ENCODE measurements at regions not wholly inside any gene's neighbourhood (a gene's known extent, or its start where the extent isn't known, plus 50 kb on each side); places are given as distances from the start of the nearest gene placed in this dataset.

DNA sequence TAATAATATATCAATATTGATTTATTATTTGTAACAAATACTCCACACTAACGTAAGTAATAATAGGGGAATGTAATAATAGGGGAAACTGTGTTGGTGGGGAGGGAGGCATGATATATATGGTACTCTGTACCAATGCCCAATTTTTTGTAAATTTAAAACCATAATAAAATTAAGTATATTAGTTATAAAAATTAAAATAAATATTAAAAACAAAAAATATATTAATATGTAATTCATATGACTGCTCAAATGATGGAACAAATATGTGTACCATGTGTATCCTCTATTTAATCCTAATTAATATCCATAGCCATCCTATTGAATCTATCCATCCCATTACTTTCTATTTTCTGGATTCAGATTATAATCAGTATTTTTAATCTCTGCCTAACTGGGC lies 578.0 kb downstream of the KCNA4 start:
- Histone ChIP-seq H3K27me3 (ENCODE audit: insufficient read depth, low read length) (no peaks in the 10 kb centered on the region), H4K20me1 (ENCODE audit: insufficient read depth, low read length) (no peaks in the 10 kb centered on the region), H3K79me2 (ENCODE audit: insufficient read depth, low read length) (no peaks in the 10 kb centered on the region), H3K9ac (ENCODE audit: low read length) (no peak overlapping the region), H3K9me3 (ENCODE audit: insufficient read depth, low read depth, low read length) (no peaks in the 10 kb centered on the region), H3K4me3 (ENCODE audit: insufficient read depth, low read depth, low read length) (no peak overlapping the region), H3K27ac (ENCODE audit: low read depth, low read length) (no peak overlapping the region), H3K36me3 (ENCODE audit: insufficient read depth, low read length) (no peaks in the 10 kb centered on the region), H3K4me2 (ENCODE audit: low read length) (no peak overlapping the region), H2AFZ (ENCODE audit: low read depth, low read length) (no peak overlapping the region), H3K4me1 (ENCODE audit: insufficient read depth, low read length) (no peaks in the 10 kb centered on the region)
- Mint-ChIP-seq H3K27ac (ENCODE audit: unreplicated experiment) (no peak overlapping the region), H3K36me3 (ENCODE audit: low read depth, unreplicated experiment) (peaks cover 2% of the 10 kb centered on the region), H3K27me3 (ENCODE audit: low read depth, unreplicated experiment) (no peaks in the 10 kb centered on the region), H3K4me3 (ENCODE audit: unreplicated experiment) (no peak overlapping the region), H3K4me1 (ENCODE audit: low read depth, unreplicated experiment) (peaks cover 5% of the 10 kb centered on the region), H3K9me3 (ENCODE audit: unreplicated experiment) (peaks cover 2% of the 10 kb centered on the region)
- TF ChIP-seq EZH2 (IDR thresholded peaks at IDR 0.05; ENCODE audit: insufficient read depth, low read length) = no peak
- TF ChIP-seq, protein P1, sequence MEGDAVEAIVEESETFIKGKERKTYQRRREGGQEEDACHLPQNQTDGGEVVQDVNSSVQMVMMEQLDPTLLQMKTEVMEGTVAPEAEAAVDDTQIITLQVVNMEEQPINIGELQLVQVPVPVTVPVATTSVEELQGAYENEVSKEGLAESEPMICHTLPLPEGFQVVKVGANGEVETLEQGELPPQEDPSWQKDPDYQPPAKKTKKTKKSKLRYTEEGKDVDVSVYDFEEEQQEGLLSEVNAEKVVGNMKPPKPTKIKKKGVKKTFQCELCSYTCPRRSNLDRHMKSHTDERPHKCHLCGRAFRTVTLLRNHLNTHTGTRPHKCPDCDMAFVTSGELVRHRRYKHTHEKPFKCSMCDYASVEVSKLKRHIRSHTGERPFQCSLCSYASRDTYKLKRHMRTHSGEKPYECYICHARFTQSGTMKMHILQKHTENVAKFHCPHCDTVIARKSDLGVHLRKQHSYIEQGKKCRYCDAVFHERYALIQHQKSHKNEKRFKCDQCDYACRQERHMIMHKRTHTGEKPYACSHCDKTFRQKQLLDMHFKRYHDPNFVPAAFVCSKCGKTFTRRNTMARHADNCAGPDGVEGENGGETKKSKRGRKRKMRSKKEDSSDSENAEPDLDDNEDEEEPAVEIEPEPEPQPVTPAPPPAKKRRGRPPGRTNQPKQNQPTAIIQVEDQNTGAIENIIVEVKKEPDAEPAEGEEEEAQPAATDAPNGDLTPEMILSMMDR (IDR thresholded peaks at IDR 0.05; ENCODE audit: insufficient read depth, low read depth, low read length) = no peak
- DNase-seq (ENCODE audit: low read depth) (no peak), FAIRE-seq (no peak)

DNA sequence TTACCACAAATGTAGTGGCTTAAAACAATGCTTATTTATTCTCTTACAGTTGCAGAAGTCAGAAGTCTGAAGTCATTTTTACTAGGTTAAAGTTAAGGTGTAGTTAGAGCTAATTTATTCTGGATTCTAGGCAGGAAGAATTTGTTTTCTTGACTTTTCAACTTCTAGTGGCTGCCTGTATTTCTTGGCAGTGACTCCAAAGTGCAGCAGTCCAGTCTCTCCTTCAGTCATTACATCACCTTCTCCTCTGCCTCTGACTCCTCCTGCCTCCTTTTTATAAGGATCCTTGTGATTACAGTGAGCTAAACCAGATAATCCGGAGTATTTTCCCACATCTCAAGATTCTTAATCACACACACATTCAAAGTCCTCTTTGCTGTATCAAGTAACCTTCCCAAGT lies 581.4 kb downstream of the KCNA4 start:
- no peaks in the 10 kb centered on the region for H3K9me3 ChIP-seq (ENCODE audit: insufficient read depth, low read depth, low read length)
- H3K27ac Mint-ChIP-seq (ENCODE audit: unreplicated experiment) = no peak overlapping the region
- H2AFZ ChIP-seq (ENCODE audit: low read depth, low read length) = no peak overlapping the region
- H3K4me3 ChIP-seq (ENCODE audit: insufficient read depth, low read depth, low read length) = no peak overlapping the region
- no peak for FAIRE-seq
- H3K36me3 Mint-ChIP-seq (ENCODE audit: low read depth, unreplicated experiment) = no peaks in the 10 kb centered on the region
- no peak overlapping the region for H3K4me2 ChIP-seq (ENCODE audit: low read length)
- H3K27me3 Mint-ChIP-seq (ENCODE audit: low read depth, unreplicated experiment) = no peaks in the 10 kb centered on the region
- no peak for TF ChIP-seq EZH2 (IDR thresholded peaks at IDR 0.05; ENCODE audit: insufficient read depth, low read length)
- TF ChIP-seq, protein P1 (IDR thresholded peaks at IDR 0.05; ENCODE audit: insufficient read depth, low read depth, low read length) = no peak
- H3K4me3 Mint-ChIP-seq (ENCODE audit: unreplicated experiment) = no peak overlapping the region
- H4K20me1 ChIP-seq (ENCODE audit: insufficient read depth, low read length) = no peaks in the 10 kb centered on the region
- H3K27me3 ChIP-seq (ENCODE audit: insufficient read depth, low read length) = no peaks in the 10 kb centered on the region
- no peaks in the 10 kb centered on the region for H3K79me2 ChIP-seq (ENCODE audit: insufficient read depth, low read length)
- H3K36me3 ChIP-seq (ENCODE audit: insufficient read depth, low read length) = no peaks in the 10 kb centered on the region
- no peak overlapping the region for H3K9ac ChIP-seq (ENCODE audit: low read length)
- DNase-seq (ENCODE audit: low read depth) = peak; percentile 17
- no peak overlapping the region for H3K27ac ChIP-seq (ENCODE audit: low read depth, low read length)
- no peaks in the 10 kb centered on the region for H3K4me1 ChIP-seq (ENCODE audit: insufficient read depth, low read length)
- H3K4me1 Mint-ChIP-seq (ENCODE audit: low read depth, unreplicated experiment) = peaks cover 5% of the 10 kb centered on the region
- H3K9me3 Mint-ChIP-seq (ENCODE audit: unreplicated experiment) = no peaks in the 10 kb centered on the region

DNA sequence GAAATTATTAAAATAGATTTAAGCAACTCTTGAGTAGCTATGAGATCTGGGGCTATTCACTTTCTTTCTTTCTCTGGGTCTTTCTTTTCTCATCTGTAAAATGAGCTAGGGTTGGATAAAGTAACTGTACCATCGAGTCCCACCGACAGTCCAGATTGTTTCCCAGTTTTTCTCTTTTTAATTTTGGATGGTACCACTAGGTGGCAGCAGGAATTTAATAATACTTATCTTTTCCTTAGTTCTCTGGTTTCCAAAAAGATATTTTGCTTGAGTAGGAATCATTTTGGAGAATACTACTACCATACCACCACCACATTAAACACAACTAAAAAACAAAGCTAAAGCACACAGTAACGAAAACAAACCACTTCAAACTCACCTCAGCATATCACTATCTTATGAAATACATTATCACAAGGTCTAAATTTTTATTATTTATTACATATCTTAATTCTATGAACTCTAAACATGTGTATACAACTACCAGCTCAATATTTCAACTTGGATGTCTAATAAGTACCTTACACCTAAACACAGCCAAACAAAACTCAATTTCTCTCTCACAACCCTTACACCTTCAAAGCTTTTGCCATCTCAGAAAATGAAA lies 584.0 kb downstream of the KCNA4 start:
- Histone ChIP-seq H3K79me2 (ENCODE audit: insufficient read depth, low read length) (no peaks in the 10 kb centered on the region), H3K9ac (ENCODE audit: low read length) (no peak overlapping the region), H3K4me3 (ENCODE audit: insufficient read depth, low read depth, low read length) (no peak overlapping the region), H2AFZ (ENCODE audit: low read depth, low read length) (no peak overlapping the region), H3K27me3 (ENCODE audit: insufficient read depth, low read length) (no peaks in the 10 kb centered on the region), H3K36me3 (ENCODE audit: insufficient read depth, low read length) (no peaks in the 10 kb centered on the region), H3K27ac (ENCODE audit: low read depth, low read length) (no peak overlapping the region), H3K9me3 (ENCODE audit: insufficient read depth, low read depth, low read length) (no peaks in the 10 kb centered on the region), H3K4me2 (ENCODE audit: low read length) (no peak overlapping the region), H4K20me1 (ENCODE audit: insufficient read depth, low read length) (no peaks in the 10 kb centered on the region), H3K4me1 (ENCODE audit: insufficient read depth, low read length) (no peaks in the 10 kb centered on the region)
- no peak overlapping the region for H3K27ac Mint-ChIP-seq (ENCODE audit: unreplicated experiment)
- TF ChIP-seq, protein P1 (IDR thresholded peaks at IDR 0.05; ENCODE audit: insufficient read depth, low read depth, low read length) = peak; percentile 77
- TF ChIP-seq EZH2 (IDR thresholded peaks at IDR 0.05; ENCODE audit: insufficient read depth, low read length) = no peak
- no peaks in the 10 kb centered on the region for H3K27me3 Mint-ChIP-seq (ENCODE audit: low read depth, unreplicated experiment)
- H3K4me1 Mint-ChIP-seq (ENCODE audit: low read depth, unreplicated experiment) = peaks cover 5% of the 10 kb centered on the region
- H3K9me3 Mint-ChIP-seq (ENCODE audit: unreplicated experiment) = peaks cover 5% of the 10 kb centered on the region
- FAIRE-seq (peak; percentile 66), DNase-seq (ENCODE audit: low read depth) (no peak)
- H3K4me3 Mint-ChIP-seq (ENCODE audit: unreplicated experiment) = no peak overlapping the region
- H3K36me3 Mint-ChIP-seq (ENCODE audit: low read depth, unreplicated experiment) = no peaks in the 10 kb centered on the region
